ENCODE measurements at regions not wholly inside any gene's neighbourhood (a gene's known extent, or its start where the extent isn't known, plus 50 kb on each side); places are given as distances from the start of the nearest gene placed in this dataset.

- 75% methylated on average over 8 of the region's 8 CpGs for WGBS (ENCODE audit: low lambda C conversion rate, missing lambda C conversion rate)
- Histone ChIP-seq H3K79me2 (no peaks in the 10 kb centered on the region), H3K4me1 (ENCODE audit: insufficient read depth) (no peaks in the 10 kb centered on the region), H3K9me3 (ENCODE audit: low read depth) (no peaks in the 10 kb centered on the region), H3K36me3 (replicated peaks; ENCODE audit: insufficient read depth, low read depth) (no peaks in the 10 kb centered on the region), H3K4me3 (no peak overlapping the region), H3K9me2 (replicated peaks; ENCODE audit: insufficient read depth) (no peaks in the 10 kb centered on the region), H2AFZ (no peak overlapping the region), H3K4me2 (no peak overlapping the region), H3K27me3 (no peaks in the 10 kb centered on the region), H4K20me1 (ENCODE audit: insufficient read depth, poor library complexity, severe bottlenecking) (no peaks in the 10 kb centered on the region), H3K27ac (no peak overlapping the region)
- TF ChIP-seq EZH2 (IDR thresholded peaks at IDR 0.05; ENCODE audit: borderline replicate concordance) (no peak), CTCF (IDR thresholded peaks at IDR 0.05; ENCODE audit: poor library complexity) (no peak), EZH2phosphoT487 (IDR thresholded peaks at IDR 0.05; ENCODE audit: low read depth, severe bottlenecking, unreplicated experiment) (no peak)
- no peak for DNase-seq (ENCODE audit: low spot score)
These were observed 96.4 kb downstream of the SYF2 start for GRCh38 chr1:25135909-25136308.

- DNase-seq (ENCODE audit: low spot score), result no peak
- 87% methylated on average over 7 of the region's 7 CpGs for WGBS (ENCODE audit: low lambda C conversion rate, missing lambda C conversion rate)
- H3K27me3 ChIP-seq, result no peaks in the 10 kb centered on the region
- no peaks in the 10 kb centered on the region for H3K9me3 ChIP-seq (ENCODE audit: low read depth)
- H3K79me2 ChIP-seq, result no peaks in the 10 kb centered on the region
- no peak overlapping the region for H3K27ac ChIP-seq
- no peak overlapping the region for H3K4me3 ChIP-seq
- H4K20me1 ChIP-seq (ENCODE audit: insufficient read depth, poor library complexity, severe bottlenecking), result no peaks in the 10 kb centered on the region
- H3K4me1 ChIP-seq (ENCODE audit: insufficient read depth), result no peaks in the 10 kb centered on the region
- H3K36me3 ChIP-seq (replicated peaks; ENCODE audit: insufficient read depth, low read depth), result no peaks in the 10 kb centered on the region
- H3K4me2 ChIP-seq, result no peak overlapping the region
- H2AFZ ChIP-seq, result no peak overlapping the region
- no peaks in the 10 kb centered on the region for H3K9me2 ChIP-seq (replicated peaks; ENCODE audit: insufficient read depth)
- TF ChIP-seq EZH2phosphoT487 (IDR thresholded peaks at IDR 0.05; ENCODE audit: low read depth, severe bottlenecking, unreplicated experiment) (no peak), CTCF (IDR thresholded peaks at IDR 0.05; ENCODE audit: poor library complexity) (no peak), EZH2 (IDR thresholded peaks at IDR 0.05; ENCODE audit: borderline replicate concordance) (no peak)
These were observed 97.4 kb downstream of the SYF2 start for GRCh38 chr1:25134801-25135461.

- Histone ChIP-seq H3K4me2 (no peak overlapping the region), H4K20me1 (ENCODE audit: insufficient read depth, poor library complexity, severe bottlenecking) (no peaks in the 10 kb centered on the region), H2AFZ (no peak overlapping the region), H3K9me2 (replicated peaks; ENCODE audit: insufficient read depth) (no peaks in the 10 kb centered on the region), H3K9me3 (ENCODE audit: low read depth) (no peaks in the 10 kb centered on the region), H3K27me3 (no peaks in the 10 kb centered on the region), H3K4me1 (ENCODE audit: insufficient read depth) (no peaks in the 10 kb centered on the region), H3K27ac (no peak overlapping the region), H3K4me3 (no peak overlapping the region), H3K79me2 (no peaks in the 10 kb centered on the region), H3K36me3 (replicated peaks; ENCODE audit: insufficient read depth, low read depth) (no peaks in the 10 kb centered on the region)
- 91% methylated on average over 4 of the region's 4 CpGs for WGBS (ENCODE audit: low lambda C conversion rate, missing lambda C conversion rate)
- no peak for DNase-seq (ENCODE audit: low spot score)
- TF ChIP-seq CTCF (IDR thresholded peaks at IDR 0.05; ENCODE audit: poor library complexity), result no peak
- TF ChIP-seq EZH2 (IDR thresholded peaks at IDR 0.05; ENCODE audit: borderline replicate concordance), result no peak
- TF ChIP-seq EZH2phosphoT487 (IDR thresholded peaks at IDR 0.05; ENCODE audit: low read depth, severe bottlenecking, unreplicated experiment), result no peak
These were observed 98.0 kb downstream of the SYF2 start for GRCh38 chr1:25134307-25134706.
